IMR-90 (cell line): ENCODE measurements at regions not wholly inside any gene's neighbourhood (a gene's known extent, or its start where the extent isn't known, plus 50 kb on each side); places are given as distances from the start of the nearest gene placed in this dataset.

ENCODE experiments used
- ATAC-seq: fragments of 200-7000 bp; cut with Tn5 transposase; 2 replicates; pipeline ENCODE4 v1.9.1; 2020; ENCODE audit warnings: low read depth, mild to moderate bottlenecking, moderate library complexity
- BruUV-seq: library from RNA; stranded (reverse); fragments of 400-500 nt; replicated peaks from 2 replicates; lab custom pipeline; 2021; lab: Mats Ljungman, UMichigan
- CTCF ChIA-PET: fragments of 300-600 bp; formaldehyde crosslinking; extraction: SDS; loops from one replicate; lab custom pipeline; 2021; ENCODE audit warnings: antibody characterized with exemption; lab: Yijun Ruan, JAX
- POLR2A ChIA-PET: fragments of 300-600 bp; sonication (Branson Sonifier 250); formaldehyde crosslinking; loops from one replicate; lab custom pipeline; 2022; ENCODE audit warnings: antibody characterized with exemption; ENCODE audit not compliant: unreplicated experiment; lab: Charles Lee
- DNase-seq: peaks from one replicate; pipeline ENCODE4 v3.0.0; 2013
- H2AFZ ChIP-seq: replicated peaks from 2 replicates; pipeline ENCODE3; 2013; ENCODE audit warnings: low read length, mild to moderate bottlenecking; ENCODE audit not compliant: poor library complexity
- H2AK5ac ChIP-seq: 2 replicates; pipeline ENCODE4 v1.6.1; 2013; ENCODE audit warnings: low read depth, low read length, inconsistent platforms
- H2AK9ac ChIP-seq: replicated peaks from 2 replicates; pipeline ENCODE3; 2013; ENCODE audit warnings: mild to moderate bottlenecking, low read depth, low read length, moderate library complexity; ENCODE audit not compliant: poor library complexity
- H2BK120ac ChIP-seq: 2 replicates; pipeline ENCODE4 v1.6.1; 2013; ENCODE audit warnings: low read depth, low read length, inconsistent platforms
- H2BK15ac ChIP-seq: 3 replicates; pipeline ENCODE4 v1.6.1; 2013; ENCODE audit warnings: low read depth, low read length, inconsistent platforms
- H2BK20ac ChIP-seq: 2 replicates; pipeline ENCODE4 v1.6.1; 2013; ENCODE audit warnings: low read depth, mild to moderate bottlenecking, inconsistent platforms, low read length, moderate library complexity
- H2BK5ac ChIP-seq: 2 replicates; pipeline ENCODE4 v1.6.1; 2013; ENCODE audit warnings: mild to moderate bottlenecking, low read depth, low read length, inconsistent platforms; ENCODE audit not compliant: poor library complexity, severe bottlenecking
- H3K14ac ChIP-seq: replicated peaks from 2 replicates; pipeline ENCODE4 v1.6.1; 2013; ENCODE audit warnings: low read depth, low read length, inconsistent platforms
- H3K18ac ChIP-seq: 2 replicates; pipeline ENCODE4 v1.6.1; 2013; ENCODE audit warnings: low read depth, low read length, control low read depth
- H3K23ac ChIP-seq: 2 replicates; pipeline ENCODE4 v1.6.1; 2013; ENCODE audit warnings: low read depth, low read length, inconsistent platforms
- H3K27ac ChIP-seq: 2 replicates; pipeline ENCODE4 v1.5.1; 2013; ENCODE audit warnings: mild to moderate bottlenecking, control low read depth, low read length; ENCODE audit not compliant: insufficient read depth
- H3K27me3 ChIP-seq: 2 replicates; pipeline ENCODE4 v1.6.1; 2013; ENCODE audit warnings: low read length; ENCODE audit not compliant: control insufficient read depth, insufficient read depth
- H3K36me3 ChIP-seq: 2 replicates; pipeline ENCODE4 v1.6.1; 2013; ENCODE audit warnings: low read length, mixed read lengths; ENCODE audit not compliant: control insufficient read depth, insufficient read depth
- H3K4ac ChIP-seq: 2 replicates; pipeline ENCODE4 v1.6.1; 2013; ENCODE audit warnings: low read depth, low read length, inconsistent platforms
- H3K4me1 ChIP-seq: 2 replicates; pipeline ENCODE4 v1.6.1; 2013; ENCODE audit warnings: low read length, mixed read lengths; ENCODE audit not compliant: control insufficient read depth, insufficient read depth
- H3K4me2 ChIP-seq: 2 replicates; pipeline ENCODE4 v1.6.1; 2013; ENCODE audit warnings: low read depth, mild to moderate bottlenecking, control low read depth, low read length, moderate library complexity
- H3K4me3 ChIP-seq: 2 replicates; pipeline ENCODE4 v1.5.1; 2013; ENCODE audit warnings: low read depth, mild to moderate bottlenecking, control low read depth, low read length, moderate library complexity; ENCODE audit not compliant: insufficient read depth
- H3K56ac ChIP-seq: 2 replicates; pipeline ENCODE4 v1.6.1; 2013; ENCODE audit warnings: low read length, inconsistent platforms; ENCODE audit not compliant: insufficient read depth; ENCODE audit errors: extremely low read depth
- H3K79me1 ChIP-seq, 2 experiments: 2 replicates each; pipeline ENCODE4 v1.6.1; 2013; ENCODE audit warnings: low read length in 2 of 2, inconsistent platforms in 1 of 2, low read depth in 1 of 2
- H3K9ac ChIP-seq: 2 replicates; pipeline ENCODE4 v1.6.1; 2013; ENCODE audit warnings: low read depth, low read length, control low read depth
- H3K9me1 ChIP-seq: 2 replicates; pipeline ENCODE4 v1.6.1; 2013; ENCODE audit warnings: low read length, inconsistent platforms; ENCODE audit not compliant: insufficient read depth
- H3K9me3 ChIP-seq: 2 replicates; pipeline ENCODE4 v1.6.1; 2013; ENCODE audit warnings: low read length; ENCODE audit not compliant: control insufficient read depth, insufficient read depth
- H4K20me1 ChIP-seq: 2 replicates; pipeline ENCODE4 v1.6.1; 2013; ENCODE audit warnings: low read length, inconsistent platforms; ENCODE audit not compliant: insufficient read depth
- H4K5ac ChIP-seq: 2 replicates; pipeline ENCODE4 v1.6.1; 2013; ENCODE audit warnings: mild to moderate bottlenecking, low read depth, low read length, control low read depth
- H4K8ac ChIP-seq, 2 experiments: 2 replicates each; pipeline ENCODE4 v1.6.1; 2013; ENCODE audit warnings: low read depth in 2 of 2, low read length in 2 of 2, control low read depth in 1 of 2, inconsistent platforms in 1 of 2
- H4K91ac ChIP-seq: 2 replicates; pipeline ENCODE4 v1.6.1; 2013; ENCODE audit warnings: low read depth, low read length, inconsistent platforms; ENCODE audit not compliant: insufficient read depth
- FOS ChIP-seq: fragments of 150-350 bp; IDR thresholded peaks from 2 replicates; pipeline ENCODE4 v1.6.1; 2016; ENCODE audit warnings: low read depth, low read length
- RAD21 ChIP-seq: IDR thresholded peaks from 2 replicates; pipeline ENCODE4 v1.6.1; 2012; ENCODE audit warnings: low read length, improper control_type of control experiment
- SMC3 ChIP-seq: fragments of 150-350 bp; IDR thresholded peaks from 2 replicates; pipeline ENCODE4 v1.6.1; 2016; ENCODE audit warnings: low read depth, mild to moderate bottlenecking, antibody characterized with exemption, low read length, moderate library complexity
- WGBS, 2 experiments: methylation state at CpG; one replicate each; pipeline versions ENCODE4 v1.1.5 to v1.1.7; 2013; ENCODE audit warnings: missing lambda C conversion rate in 2 of 2; ENCODE audit not compliant: insufficient read length in 1 of 2; ENCODE audit errors: extremely low coverage in 2 of 2; 5-methylcytosine and 5-hydroxymethylcytosine counted together
- dilution Hi-C: fragments of 300-500 bp; cut with HindIII; formaldehyde crosslinking; loops from one replicate; pipeline ENCODE4 v1.14.3; 2018; ENCODE audit warnings: low sequenced_read_pairs; ENCODE audit not compliant: unreplicated experiment
- in situ Hi-C: fragments of 300-500 bp; cut with MboI; formaldehyde crosslinking; loops from 3 replicates; pipeline ENCODE4 v1.14.3; 2019; ENCODE audit warnings: low sequenced_read_pairs, inconsistent platforms, mixed read lengths
- intact Hi-C: fragments of 100-400 bp; cut with micrococcal nuclease; formaldehyde crosslinking; loops from 2 replicates; pipeline ENCODE4 v1.10.0; 2022

DNA sequence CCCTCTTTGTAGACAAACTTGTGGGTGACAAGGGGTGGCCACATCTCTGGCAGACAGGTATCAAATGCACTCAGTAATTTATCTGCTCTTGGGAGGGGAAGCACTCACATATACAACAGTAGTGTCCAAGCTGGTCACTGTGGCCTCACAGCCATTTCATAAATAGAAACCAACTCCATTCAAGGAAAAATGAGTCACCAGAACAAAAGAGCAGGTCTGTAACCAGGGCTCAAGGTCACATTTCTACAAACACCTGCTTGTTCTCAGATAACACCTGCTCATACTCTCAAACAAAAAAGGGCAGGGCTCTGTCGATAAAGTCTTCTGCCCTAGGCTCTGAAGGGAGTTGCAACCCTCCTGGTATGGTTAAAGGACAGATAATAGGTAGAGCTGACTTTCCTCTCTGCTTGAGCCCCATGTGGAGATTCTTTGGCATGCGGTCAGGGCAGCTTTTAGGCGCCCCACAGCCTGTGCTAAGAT, 459.0 kb downstream of the BCL11A start:
- POLR2A ChIA-PET: no interaction called here
- Histone ChIP-seq H3K9me1 (no peaks in the 10 kb centered on the region), H2BK15ac (no peak overlapping the region), H3K56ac (no peak overlapping the region), H3K18ac (no peak overlapping the region), H2AK9ac (no peak overlapping the region), H3K9ac (no peak overlapping the region), H3K4me3 (no peak overlapping the region), H3K27me3 (no peaks in the 10 kb centered on the region), H4K5ac (no peak overlapping the region), H3K9me3 (peaks cover 14% of the 10 kb centered on the region; the same call in 1 of the 2 replicates), H2BK5ac (no peak overlapping the region), H4K8ac (no peak overlapping the region), H2AFZ (no peak overlapping the region), H4K91ac (no peak overlapping the region), H3K4ac (no peak overlapping the region), H3K14ac (no peak overlapping the region), H3K4me1 (no peaks in the 10 kb centered on the region), H4K20me1 (no peaks in the 10 kb centered on the region), H3K23ac (no peak overlapping the region), H3K36me3 (no peaks in the 10 kb centered on the region), H3K79me1 (no peaks in the 10 kb centered on the region), H3K4me2 (no peak overlapping the region), H2BK20ac (no peak overlapping the region), H2BK120ac (no peak overlapping the region), H2AK5ac (no peak overlapping the region), H3K27ac (no peak overlapping the region)
- TF ChIP-seq FOS: no peak
- TF ChIP-seq RAD21: no peak
- TF ChIP-seq SMC3: no peak
- dilution Hi-C loops (no loop called here), intact Hi-C loops (no loop called here), in situ Hi-C loops (no loop called here)
- no CpG with 5 or more reads among the region's 3 CpGs for WGBS, 2 experiments
- CTCF ChIA-PET: no interaction called here
- no peak for DNase-seq
- no TSS peak for BruUV-seq
- no peak for ATAC-seq
